ENCODE measurements at regions not wholly inside any gene's neighbourhood (a gene's known extent, or its start where the extent isn't known, plus 50 kb on each side); places are given as distances from the start of the nearest gene placed in this dataset.

GRCh38 chr18:59813942-59814341, 85.9 kb upstream of the PMAIP1 start:
- no CpG with 5 or more reads among the region's 1 CpG for WGBS, 2 donors (ENCODE audit: extremely low coverage in 2 of 2, insufficient read length in 2 of 2, insufficient replicate concordance in 1 of 2)
- H3K27ac ChIP-seq (replicated peaks; ENCODE audit: low read length): no peak overlapping the region
- H2AFZ ChIP-seq (ENCODE audit: low read length): no peak overlapping the region
- no peak overlapping the region for H2BK5ac ChIP-seq (ENCODE audit: low read length)
- H3K27me3 ChIP-seq (ENCODE audit: control insufficient read depth in 3 of 3, insufficient read depth in 3 of 3, low read depth in 1 of 3, low read length in 3 of 3): no peaks in the 10 kb centered on the region
- no peak overlapping the region for H3K4me2 ChIP-seq (ENCODE audit: insufficient read depth, low read length, poor library complexity, severe bottlenecking)
- H4K91ac ChIP-seq (ENCODE audit: low read depth, low read length, poor library complexity): no peak overlapping the region
- no peak overlapping the region for H3K9ac ChIP-seq (ENCODE audit: low read depth, low read length, poor library complexity)
- no peaks in the 10 kb centered on the region for H3K36me3 ChIP-seq (replicated peaks in 1 of 2; ENCODE audit: control insufficient read depth in 2 of 2, insufficient read depth in 2 of 2, low read length in 2 of 2)
- H2BK15ac ChIP-seq (ENCODE audit: low read length): no peak overlapping the region
- H4K8ac ChIP-seq (ENCODE audit: low read depth, low read length): no peak overlapping the region
- H2AK5ac ChIP-seq (ENCODE audit: low read depth, low read length): no peak overlapping the region
- H3K23ac ChIP-seq (ENCODE audit: low read depth, low read length, poor library complexity): no peak overlapping the region
- H2BK12ac ChIP-seq (ENCODE audit: low read length): no peak overlapping the region
- H3K4me3 ChIP-seq (ENCODE audit: low read length in 2 of 2): no peak overlapping the region
- no peaks in the 10 kb centered on the region for H3K9me3 ChIP-seq (replicated peaks in 1 of 2; ENCODE audit: control insufficient read depth in 2 of 2, insufficient read depth in 1 of 2, low read depth in 1 of 2, low read length in 2 of 2)
- H3K4me1 ChIP-seq (ENCODE audit: control insufficient read depth in 2 of 2, insufficient read depth in 1 of 2, low read depth in 1 of 2, low read length in 2 of 2): no peaks in the 10 kb centered on the region
- no peaks in the 10 kb centered on the region for H3K79me1 ChIP-seq (ENCODE audit: low read depth, low read length)
- H3K18ac ChIP-seq (ENCODE audit: low read length): no peak overlapping the region
- H3K14ac ChIP-seq (ENCODE audit: low read length): no peak overlapping the region
- no peak for DNase-seq (ENCODE audit: low spot score)
- H3K4ac ChIP-seq (ENCODE audit: low read length): no peak overlapping the region
- no peak overlapping the region for H2BK120ac ChIP-seq (ENCODE audit: low read depth, low read length)

- no peak overlapping the region for H2BK5ac ChIP-seq (ENCODE audit: low read length)
- no peak overlapping the region for H3K14ac ChIP-seq (ENCODE audit: low read length)
- no peak overlapping the region for H2BK120ac ChIP-seq (ENCODE audit: low read depth, low read length)
- no peak overlapping the region for H3K4me2 ChIP-seq (ENCODE audit: insufficient read depth, low read length, poor library complexity, severe bottlenecking)
- WGBS, 2 donors (ENCODE audit: extremely low coverage in 2 of 2, insufficient read length in 2 of 2, insufficient replicate concordance in 1 of 2): no CpG with 5 or more reads among the region's 2 CpGs
- no peak for DNase-seq (ENCODE audit: low spot score)
- H3K4me3 ChIP-seq (ENCODE audit: low read length in 2 of 2): no peak overlapping the region
- H2BK12ac ChIP-seq (ENCODE audit: low read length): no peak overlapping the region
- no peaks in the 10 kb centered on the region for H3K4me1 ChIP-seq (ENCODE audit: control insufficient read depth in 2 of 2, insufficient read depth in 1 of 2, low read depth in 1 of 2, low read length in 2 of 2)
- no peak overlapping the region for H2AK5ac ChIP-seq (ENCODE audit: low read depth, low read length)
- no peaks in the 10 kb centered on the region for H3K9me3 ChIP-seq (replicated peaks in 1 of 2; ENCODE audit: control insufficient read depth in 2 of 2, insufficient read depth in 1 of 2, low read depth in 1 of 2, low read length in 2 of 2)
- no peak overlapping the region for H4K8ac ChIP-seq (ENCODE audit: low read depth, low read length)
- H3K79me1 ChIP-seq (ENCODE audit: low read depth, low read length): no peaks in the 10 kb centered on the region
- H4K91ac ChIP-seq (ENCODE audit: low read depth, low read length, poor library complexity): no peak overlapping the region
- no peaks in the 10 kb centered on the region for H3K36me3 ChIP-seq (replicated peaks in 1 of 2; ENCODE audit: control insufficient read depth in 2 of 2, insufficient read depth in 2 of 2, low read length in 2 of 2)
- H3K23ac ChIP-seq (ENCODE audit: low read depth, low read length, poor library complexity): no peak overlapping the region
- no peak overlapping the region for H3K18ac ChIP-seq (ENCODE audit: low read length)
- H3K4ac ChIP-seq (ENCODE audit: low read length): no peak overlapping the region
- no peak overlapping the region for H3K27ac ChIP-seq (replicated peaks; ENCODE audit: low read length)
- no peak overlapping the region for H2BK15ac ChIP-seq (ENCODE audit: low read length)
- no peak overlapping the region for H2AFZ ChIP-seq (ENCODE audit: low read length)
- H3K9ac ChIP-seq (ENCODE audit: low read depth, low read length, poor library complexity): no peak overlapping the region
- no peaks in the 10 kb centered on the region for H3K27me3 ChIP-seq (ENCODE audit: control insufficient read depth in 3 of 3, insufficient read depth in 3 of 3, low read depth in 1 of 3, low read length in 3 of 3)
Measured at GRCh38 chr18:59810735-59811520, 88.9 kb upstream of the PMAIP1 start.

- Histone ChIP-seq H3K36me3 (replicated peaks in 1 of 2; ENCODE audit: control insufficient read depth in 2 of 2, insufficient read depth in 2 of 2, low read length in 2 of 2) (no peaks in the 10 kb centered on the region), H4K8ac (ENCODE audit: low read depth, low read length) (no peak overlapping the region), H3K4me2 (ENCODE audit: insufficient read depth, low read length, poor library complexity, severe bottlenecking) (no peak overlapping the region), H2BK120ac (ENCODE audit: low read depth, low read length) (no peak overlapping the region), H3K4me3 (ENCODE audit: low read length in 2 of 2) (no peak overlapping the region), H2BK15ac (ENCODE audit: low read length) (no peak overlapping the region), H3K27me3 (ENCODE audit: control insufficient read depth in 3 of 3, insufficient read depth in 3 of 3, low read depth in 1 of 3, low read length in 3 of 3) (no peaks in the 10 kb centered on the region), H3K18ac (ENCODE audit: low read length) (no peak overlapping the region), H2AFZ (ENCODE audit: low read length) (no peak overlapping the region), H2BK5ac (ENCODE audit: low read length) (no peak overlapping the region), H3K27ac (replicated peaks; ENCODE audit: low read length) (no peak overlapping the region), H3K9ac (ENCODE audit: low read depth, low read length, poor library complexity) (no peak overlapping the region), H2AK5ac (ENCODE audit: low read depth, low read length) (no peak overlapping the region), H3K4me1 (ENCODE audit: control insufficient read depth in 2 of 2, insufficient read depth in 1 of 2, low read depth in 1 of 2, low read length in 2 of 2) (no peaks in the 10 kb centered on the region), H4K91ac (ENCODE audit: low read depth, low read length, poor library complexity) (no peak overlapping the region), H3K9me3 (replicated peaks in 1 of 2; ENCODE audit: control insufficient read depth in 2 of 2, insufficient read depth in 1 of 2, low read depth in 1 of 2, low read length in 2 of 2) (no peaks in the 10 kb centered on the region), H3K23ac (ENCODE audit: low read depth, low read length, poor library complexity) (no peak overlapping the region), H3K14ac (ENCODE audit: low read length) (no peak overlapping the region), H2BK12ac (ENCODE audit: low read length) (no peak overlapping the region), H3K79me1 (ENCODE audit: low read depth, low read length) (no peaks in the 10 kb centered on the region), H3K4ac (ENCODE audit: low read length) (no peak overlapping the region)
- WGBS, 2 donors (ENCODE audit: extremely low coverage in 2 of 2, insufficient read length in 2 of 2, insufficient replicate concordance in 1 of 2): no CpG with 5 or more reads among the region's 6 CpGs
- no peak for DNase-seq (ENCODE audit: low spot score)
Measured at GRCh38 chr18:59810183-59810582, 89.6 kb upstream of the PMAIP1 start.

GRCh38 chr18:59802031-59802430, 97.8 kb upstream of the PMAIP1 start:
- Histone ChIP-seq H3K9ac (ENCODE audit: low read depth, low read length, poor library complexity) (no peak overlapping the region), H2AFZ (ENCODE audit: low read length) (no peak overlapping the region), H3K27me3 (ENCODE audit: control insufficient read depth in 3 of 3, insufficient read depth in 3 of 3, low read depth in 1 of 3, low read length in 3 of 3) (no peaks in the 10 kb centered on the region), H3K79me1 (ENCODE audit: low read depth, low read length) (no peaks in the 10 kb centered on the region), H2BK15ac (ENCODE audit: low read length) (no peak overlapping the region), H4K91ac (ENCODE audit: low read depth, low read length, poor library complexity) (no peak overlapping the region), H3K27ac (replicated peaks; ENCODE audit: low read length) (no peak overlapping the region), H4K8ac (ENCODE audit: low read depth, low read length) (no peak overlapping the region), H2AK5ac (ENCODE audit: low read depth, low read length) (no peak overlapping the region), H3K9me3 (replicated peaks in 1 of 2; ENCODE audit: control insufficient read depth in 2 of 2, insufficient read depth in 1 of 2, low read depth in 1 of 2, low read length in 2 of 2) (no peaks in the 10 kb centered on the region), H3K14ac (ENCODE audit: low read length) (no peak overlapping the region), H2BK120ac (ENCODE audit: low read depth, low read length) (no peak overlapping the region), H3K36me3 (replicated peaks in 1 of 2; ENCODE audit: control insufficient read depth in 2 of 2, insufficient read depth in 2 of 2, low read length in 2 of 2) (no peaks in the 10 kb centered on the region), H3K4me1 (ENCODE audit: control insufficient read depth in 2 of 2, insufficient read depth in 1 of 2, low read depth in 1 of 2, low read length in 2 of 2) (no peaks in the 10 kb centered on the region), H2BK5ac (ENCODE audit: low read length) (no peak overlapping the region), H3K18ac (ENCODE audit: low read length) (no peak overlapping the region), H3K23ac (ENCODE audit: low read depth, low read length, poor library complexity) (no peak overlapping the region), H3K4me2 (ENCODE audit: insufficient read depth, low read length, poor library complexity, severe bottlenecking) (no peak overlapping the region), H3K4me3 (ENCODE audit: low read length in 2 of 2) (no peak overlapping the region), H3K4ac (ENCODE audit: low read length) (no peak overlapping the region), H2BK12ac (ENCODE audit: low read length) (no peak overlapping the region)
- no peak for DNase-seq (ENCODE audit: low spot score)
- WGBS, 2 donors (ENCODE audit: extremely low coverage in 2 of 2, insufficient read length in 2 of 2, insufficient replicate concordance in 1 of 2): no CpG with 5 or more reads among the region's 7 CpGs
